ENCODE measurements at regions not wholly inside any gene's neighbourhood (a gene's known extent, or its start where the extent isn't known, plus 50 kb on each side); places are given as distances from the start of the nearest gene placed in this dataset.

DNA sequence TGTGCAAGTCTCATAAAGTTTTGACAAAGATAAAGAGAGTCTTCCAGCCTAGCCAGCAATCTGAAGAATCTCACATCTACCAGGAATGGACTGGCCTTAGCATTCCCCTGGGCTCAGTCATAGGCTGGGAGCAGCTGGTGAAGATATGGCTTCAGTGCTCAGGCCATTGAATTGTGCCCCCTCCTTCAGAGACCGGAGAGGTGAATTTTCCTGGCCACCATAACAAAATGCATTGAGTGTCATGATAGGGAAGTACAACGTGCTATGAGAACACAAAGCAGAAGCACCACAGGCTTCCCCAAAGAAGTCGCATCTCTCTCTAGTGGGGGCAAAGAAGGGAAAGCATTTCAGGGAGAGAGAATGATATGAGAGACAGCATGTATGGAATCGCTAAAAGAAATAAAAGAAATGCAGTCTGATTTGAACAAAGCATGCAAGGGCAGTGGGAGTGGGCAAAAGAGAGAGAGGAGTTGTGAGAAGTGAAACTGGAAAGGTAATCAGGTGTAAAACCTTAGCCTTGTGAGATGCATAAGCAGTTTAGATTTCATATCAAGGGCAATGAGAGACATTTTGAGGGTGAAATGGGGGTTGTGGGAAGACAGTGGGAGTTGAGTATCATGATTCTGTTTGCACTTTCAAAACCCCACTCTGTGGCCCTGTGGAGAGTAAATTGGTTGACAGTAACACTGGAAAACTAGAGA lies 57.1 kb upstream of the NMUR2 start:
- TF ChIP-seq, protein P1, sequence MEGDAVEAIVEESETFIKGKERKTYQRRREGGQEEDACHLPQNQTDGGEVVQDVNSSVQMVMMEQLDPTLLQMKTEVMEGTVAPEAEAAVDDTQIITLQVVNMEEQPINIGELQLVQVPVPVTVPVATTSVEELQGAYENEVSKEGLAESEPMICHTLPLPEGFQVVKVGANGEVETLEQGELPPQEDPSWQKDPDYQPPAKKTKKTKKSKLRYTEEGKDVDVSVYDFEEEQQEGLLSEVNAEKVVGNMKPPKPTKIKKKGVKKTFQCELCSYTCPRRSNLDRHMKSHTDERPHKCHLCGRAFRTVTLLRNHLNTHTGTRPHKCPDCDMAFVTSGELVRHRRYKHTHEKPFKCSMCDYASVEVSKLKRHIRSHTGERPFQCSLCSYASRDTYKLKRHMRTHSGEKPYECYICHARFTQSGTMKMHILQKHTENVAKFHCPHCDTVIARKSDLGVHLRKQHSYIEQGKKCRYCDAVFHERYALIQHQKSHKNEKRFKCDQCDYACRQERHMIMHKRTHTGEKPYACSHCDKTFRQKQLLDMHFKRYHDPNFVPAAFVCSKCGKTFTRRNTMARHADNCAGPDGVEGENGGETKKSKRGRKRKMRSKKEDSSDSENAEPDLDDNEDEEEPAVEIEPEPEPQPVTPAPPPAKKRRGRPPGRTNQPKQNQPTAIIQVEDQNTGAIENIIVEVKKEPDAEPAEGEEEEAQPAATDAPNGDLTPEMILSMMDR (IDR thresholded peaks at IDR 0.05), result no peak
- no peak for TF ChIP-seq POLR2A (IDR thresholded peaks at IDR 0.05; ENCODE audit: low read depth)
